RWPE1 (cell line): ENCODE measurements at regions not wholly inside any gene's neighbourhood (a gene's known extent, or its start where the extent isn't known, plus 50 kb on each side); places are given as distances from the start of the nearest gene placed in this dataset.
A peak's percentile ranks its signal among the peaks of the same experiment; 100 is the strongest.

Experiments
- CTCF ChIA-PET: fragments of 350-600 bp; sonication (Branson Sonifier 250); formaldehyde crosslinking; extraction: SDS; loops from one replicate; lab custom pipeline; 2021; lab: Yijun Ruan, JAX
- POLR2A ChIA-PET: fragments of 400-600 bp; formaldehyde crosslinking; extraction: SDS; loops from one replicate; lab custom pipeline; 2020; ENCODE audit warnings: antibody characterized with exemption; ENCODE audit not compliant: low non-redundant PET; lab: Yijun Ruan, JAX
- DNase-seq: peaks from one replicate; pipeline ENCODE4 v3.0.0; 2012; ENCODE audit warnings: low spot score
- H3K27ac ChIP-seq: fragments of 450-650 bp; 2 replicates; pipeline ENCODE4 v1.5.1; 2017
- TF ChIP-seq, protein P1 (sequence below): fragments of 450-650 bp; conservative IDR thresholded peaks from 2 replicates; pipeline ENCODE4 v1.5.1; 2017; ENCODE audit warnings: low read depth, mild to moderate bottlenecking

DNA sequence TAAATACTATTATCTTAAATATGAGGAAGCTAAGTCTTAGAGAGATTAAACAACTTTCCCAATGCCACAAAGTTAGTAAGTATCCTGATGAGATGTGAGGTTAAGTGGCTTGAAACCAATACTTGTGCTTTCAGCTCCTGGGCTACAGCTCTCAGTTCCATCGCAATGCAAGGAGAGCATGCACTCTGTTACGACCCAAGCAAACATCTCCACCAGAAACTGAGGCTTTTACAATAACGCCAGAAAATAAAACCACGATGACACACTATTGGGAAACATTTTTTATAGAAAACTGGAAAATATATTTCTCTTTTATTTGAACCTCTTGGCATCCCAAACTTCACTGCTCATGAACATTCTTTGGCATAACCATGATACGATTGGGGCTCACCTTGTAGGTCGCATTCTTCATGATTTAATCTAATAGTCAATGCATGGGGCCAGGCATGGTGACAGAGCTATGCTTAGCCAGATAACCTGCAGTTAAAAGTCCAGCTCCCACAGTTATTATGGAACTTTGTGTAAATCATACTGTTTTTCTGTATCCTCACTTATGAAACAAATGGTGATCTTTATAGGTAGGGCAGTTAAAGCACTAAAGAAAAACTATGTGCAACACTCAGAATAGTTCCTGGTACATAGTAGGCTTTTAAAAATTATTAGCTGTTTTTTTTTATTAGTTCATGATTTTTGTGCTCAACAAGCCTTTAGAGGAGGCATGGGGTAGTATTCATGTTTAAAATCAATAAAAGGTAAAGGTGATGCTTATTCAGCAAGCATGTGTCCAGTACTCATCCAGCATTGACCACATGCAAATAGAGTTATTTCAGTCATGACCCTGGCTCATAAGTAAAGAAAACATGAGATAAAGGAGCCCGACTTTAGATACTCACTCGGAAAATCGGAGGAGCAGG is 238.3 kb upstream of the TRIB2 start:
- CTCF ChIA-PET = interaction anchor here (0.5 kb wide), 1 partner anchor 48 kb away, joined by 3 read pairs; no protein-coding TSS in a partner anchor
- TF ChIP-seq, protein P1, sequence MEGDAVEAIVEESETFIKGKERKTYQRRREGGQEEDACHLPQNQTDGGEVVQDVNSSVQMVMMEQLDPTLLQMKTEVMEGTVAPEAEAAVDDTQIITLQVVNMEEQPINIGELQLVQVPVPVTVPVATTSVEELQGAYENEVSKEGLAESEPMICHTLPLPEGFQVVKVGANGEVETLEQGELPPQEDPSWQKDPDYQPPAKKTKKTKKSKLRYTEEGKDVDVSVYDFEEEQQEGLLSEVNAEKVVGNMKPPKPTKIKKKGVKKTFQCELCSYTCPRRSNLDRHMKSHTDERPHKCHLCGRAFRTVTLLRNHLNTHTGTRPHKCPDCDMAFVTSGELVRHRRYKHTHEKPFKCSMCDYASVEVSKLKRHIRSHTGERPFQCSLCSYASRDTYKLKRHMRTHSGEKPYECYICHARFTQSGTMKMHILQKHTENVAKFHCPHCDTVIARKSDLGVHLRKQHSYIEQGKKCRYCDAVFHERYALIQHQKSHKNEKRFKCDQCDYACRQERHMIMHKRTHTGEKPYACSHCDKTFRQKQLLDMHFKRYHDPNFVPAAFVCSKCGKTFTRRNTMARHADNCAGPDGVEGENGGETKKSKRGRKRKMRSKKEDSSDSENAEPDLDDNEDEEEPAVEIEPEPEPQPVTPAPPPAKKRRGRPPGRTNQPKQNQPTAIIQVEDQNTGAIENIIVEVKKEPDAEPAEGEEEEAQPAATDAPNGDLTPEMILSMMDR = no peak

GRCh38 chr2:12479065-12479601 is 237.6 kb upstream of the TRIB2 start:
- ChIA-PET CTCF (no interaction called here), POLR2A (no interaction called here)
- no peak for DNase-seq
- TF ChIP-seq, protein P1 = no peak
- no peak overlapping the region for H3K27ac ChIP-seq

More for the DNA sequence above, 238.3 kb upstream of the TRIB2 start:
- DNase-seq = no peak
- POLR2A ChIA-PET = no interaction called here
- H3K27ac ChIP-seq = no peak overlapping the region

GRCh38 chr2:12484536-12485115 is 232.1 kb upstream of the TRIB2 start:
- DNase-seq = no peak
- CTCF ChIA-PET = no interaction called here
- H3K27ac ChIP-seq = no peak overlapping the region
- POLR2A ChIA-PET = no interaction called here
- TF ChIP-seq, protein P1 = no peak

DNA sequence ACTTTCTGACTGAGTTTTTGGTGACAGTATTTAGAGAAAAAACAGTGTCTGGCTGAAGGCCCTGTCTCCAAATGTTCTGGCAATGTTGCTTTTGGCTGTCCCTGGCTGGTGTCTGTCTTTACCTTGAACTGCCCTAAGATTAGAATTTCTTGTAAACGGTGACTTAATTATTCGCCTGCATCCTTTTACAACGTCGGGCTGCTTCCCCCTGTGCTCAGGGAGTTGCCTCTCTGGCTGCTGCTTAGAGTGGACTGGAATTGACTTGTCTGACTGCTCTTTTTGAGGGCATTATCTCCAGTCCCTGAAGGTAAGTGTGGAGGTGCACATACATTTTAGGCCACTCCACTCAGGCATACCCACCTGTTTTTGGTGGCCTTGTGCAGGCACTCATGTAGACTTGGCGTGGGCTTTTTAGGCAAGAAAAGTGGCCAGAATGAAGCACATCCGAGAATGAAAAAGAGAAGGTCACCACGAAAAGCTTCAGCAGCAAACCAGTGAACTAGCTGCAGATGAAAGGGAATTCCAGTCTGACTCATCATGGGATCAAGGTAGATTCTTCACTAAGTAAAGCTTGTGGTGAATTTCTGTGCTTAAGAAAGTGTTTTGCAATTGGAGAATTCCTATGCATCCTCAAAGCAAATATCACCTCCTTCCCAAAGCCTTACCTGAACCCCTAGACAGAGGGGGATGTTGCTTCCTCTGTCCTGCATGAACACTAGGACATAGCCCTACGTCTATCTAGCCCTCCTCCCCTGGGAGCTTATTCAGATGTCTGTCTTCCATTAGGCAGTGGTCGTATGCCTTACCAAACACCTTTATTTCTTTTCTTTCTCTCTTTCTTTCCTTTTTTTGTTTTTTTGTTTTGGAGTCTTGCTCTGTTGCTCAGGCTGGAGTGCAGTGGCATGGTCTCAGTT is 230.3 kb upstream of the TRIB2 start:
- peak overlapping the region; percentile 69 for H3K27ac ChIP-seq
- ChIA-PET CTCF (interaction anchor here (0.8 kb wide), 1 partner anchor 18 kb away, joined by 5 read pairs; no protein-coding TSS in a partner anchor), POLR2A (no interaction called here)
- DNase-seq = peak; percentile 81
- TF ChIP-seq, protein P1 = no peak

DNA sequence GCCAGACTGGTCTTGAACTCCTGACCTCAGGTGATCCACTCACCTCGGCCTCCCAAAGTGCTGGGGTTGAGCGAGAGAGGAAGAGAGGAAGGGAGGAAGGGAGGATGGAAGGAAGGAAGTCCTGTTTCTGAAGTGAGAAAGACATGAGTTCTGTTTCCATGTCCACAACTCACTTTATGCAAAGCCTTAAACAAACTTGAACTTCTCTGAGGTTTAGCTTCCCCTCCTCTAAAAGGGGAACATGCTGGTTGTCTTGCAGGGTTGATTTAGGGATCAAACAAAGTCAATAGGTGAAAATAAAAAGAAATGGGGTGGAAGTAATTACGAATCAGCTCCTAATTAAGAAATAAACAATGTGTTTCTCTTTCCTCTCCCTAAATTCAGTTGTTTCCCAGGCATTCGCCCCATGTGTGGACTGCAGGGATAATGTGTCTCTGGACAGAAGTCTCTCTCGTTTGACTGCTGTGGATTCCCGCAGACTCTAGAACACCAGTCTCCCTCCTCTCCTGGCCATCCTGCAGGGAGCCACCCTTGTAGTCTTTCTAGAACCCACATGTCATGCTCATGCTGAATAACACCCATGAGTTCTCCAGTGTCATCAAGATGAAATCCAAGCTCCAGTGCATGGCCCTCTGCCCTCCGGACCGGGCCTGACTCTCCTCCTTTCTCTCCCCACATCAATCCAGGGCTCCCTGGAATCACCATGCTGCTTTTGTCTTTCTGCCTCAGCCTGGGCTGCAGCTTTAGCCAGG is 229.3 kb upstream of the TRIB2 start:
- H3K27ac ChIP-seq = peak overlapping the region; percentile 50; the same call in 1 of the 2 replicates
- TF ChIP-seq, protein P1 = no peak
- no peak for DNase-seq
- ChIA-PET POLR2A (no interaction called here), CTCF (interaction anchor here (0.8 kb wide), 1 partner anchor 17 kb away, joined by 5 read pairs; no protein-coding TSS in a partner anchor)
